Transverse colon (tissue), 4 donors: ENCODE measurements at regions not wholly inside any gene's neighbourhood (a gene's known extent, or its start where the extent isn't known, plus 50 kb on each side); places are given as distances from the start of the nearest gene placed in this dataset.
"Not testable (repeated sequence)": the region's sequence is repeated elsewhere in the genome, so short reads cannot be mapped to it uniquely, and the experiment has no call there.

Experiments used
- DNase-seq: peaks from one replicate; pipeline ENCODE4 v3.0.0-alpha.2; 2019
- H3K27ac ChIP-seq, 4 donors: fragments of 200-600 bp; sonication (generic); 2 replicates each; pipeline ENCODE4 v1.5.1; 2016 to 2018; ENCODE audit warnings: inconsistent platforms in 4 of 4
- H3K27me3 ChIP-seq: fragments of 200-600 bp; sonication (generic); 2 replicates; pipeline ENCODE4 v1.5.1; 2017; ENCODE audit warnings: inconsistent platforms
- H3K36me3 ChIP-seq, 4 donors: fragments of 200-600 bp; sonication (generic); 2 replicates each; pipeline ENCODE4 v1.5.1; 2017 to 2019; ENCODE audit warnings: inconsistent platforms in 4 of 4
- H3K4me1 ChIP-seq, 4 donors: fragments of 200-600 bp; sonication (generic); 2 replicates each; pipeline ENCODE4 v1.5.1; 2017 to 2020; ENCODE audit warnings: inconsistent platforms in 4 of 4
- H3K4me3 ChIP-seq, 4 donors: fragments of 200-600 bp; sonication (generic); 1 replicate in 1 of 4; 2 replicates in 3 of 4; pipeline versions ENCODE4 v1.5.1 to v1.6.1; 2017 to 2019; ENCODE audit warnings: inconsistent platforms in 4 of 4
- H3K9me3 ChIP-seq, 2 donors: fragments of 200-600 bp; sonication (generic); 2 replicates each; pipeline ENCODE4 v1.5.1; 2017 to 2019; ENCODE audit warnings: inconsistent platforms in 2 of 2
- CTCF ChIP-seq, 5 experiments: fragments of 200-600 bp in 3 of 5; fragments of 450-650 bp in 2 of 5; sonication (generic) in 3 of 5; IDR thresholded peaks; 1 replicate in 2 of 5; 2 replicates in 3 of 5; pipeline ENCODE4 v1.5.1; 2016 to 2017; ENCODE audit warnings: antibody characterized with exemption in 5 of 5, inconsistent platforms in 3 of 5, mild to moderate bottlenecking in 2 of 5, moderate library complexity in 1 of 5
- EP300 ChIP-seq: sonication (generic); formaldehyde crosslinking; IDR thresholded peaks from one replicate; pipeline ENCODE4 v1.6.1; 2017; ENCODE audit warnings: antibody characterized with exemption, low read depth
- POLR2A ChIP-seq: fragments of 450-650 bp; IDR thresholded peaks from one replicate; pipeline ENCODE4 v1.6.1; 2016; ENCODE audit warnings: antibody characterized with exemption, mild to moderate bottlenecking, moderate library complexity
- POLR2AphosphoS5 ChIP-seq, 3 donors: sonication (generic); formaldehyde crosslinking; IDR thresholded peaks; one replicate each; pipeline ENCODE4 v1.6.1; 2016; ENCODE audit warnings: antibody characterized with exemption in 3 of 3
- WGBS, 2 donors: methylation state at CpG; one replicate each; pipeline ENCODE4 v1.1.5; 2018; ENCODE audit warnings: low coverage in 1 of 2; 5-methylcytosine and 5-hydroxymethylcytosine counted together
- in situ Hi-C, 4 donors: fragments of 200-750 bp; cut with MboI; loops; one replicate each; pipeline versions ENCODE4 v1.15.0 to v1.15.1; 2017; ENCODE audit warnings: low sequenced_read_pairs in 3 of 4, low pct_ligation_motif_present in 1 of 4, low pct_unique_long_range_greater_than_20kb in 1 of 4
- intact Hi-C: fragments of 100-400 bp; cut with DNase I; formaldehyde crosslinking; loops from one replicate; pipeline ENCODE4 v1.15.1; 2023; ENCODE audit warnings: low total_unique reads

DNA sequence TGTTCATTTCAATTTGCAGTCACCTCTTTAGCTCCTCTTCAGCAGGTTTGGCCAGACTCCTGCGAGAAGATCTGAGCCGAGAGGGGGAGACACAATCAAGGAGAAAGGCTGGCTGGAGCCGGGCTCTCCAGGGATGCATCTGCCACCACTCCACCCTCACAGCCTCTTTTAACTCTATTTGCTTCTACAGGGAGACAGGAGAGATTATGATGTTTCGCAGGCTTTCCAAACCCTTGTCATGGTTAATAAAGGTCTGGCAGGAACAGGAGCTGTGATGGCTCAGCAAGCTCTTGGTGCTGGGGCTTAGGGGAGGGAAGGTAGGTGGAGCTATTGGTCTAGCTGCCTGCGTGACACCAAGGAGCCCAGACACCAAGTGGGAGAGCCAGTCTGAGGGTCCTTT, 448.1 kb upstream of the PODXL start:
- Histone ChIP-seq H3K27ac (no peak overlapping the region), H3K4me3 (no peak overlapping the region), H3K36me3 (no peaks in the 10 kb centered on the region), H3K4me1 (no peaks in the 10 kb centered on the region), H3K9me3 (peaks cover 0 to 3% of the 10 kb centered on the region in 2 donors), H3K27me3 (no peaks in the 10 kb centered on the region)
- 58 to 80% methylated on average over 1 to 5 of the region's 5 CpGs for WGBS, 2 donors
- in situ Hi-C loops, result no loop called here
- no peak for TF ChIP-seq EP300
- TF ChIP-seq POLR2AphosphoS5 (IDR thresholded peaks at IDR 0.05), result no peak
- no peak for TF ChIP-seq POLR2A
- TF ChIP-seq CTCF (IDR thresholded peaks at IDR 0.05), result no peak
- intact Hi-C loops, result loop anchor here (5.0 kb wide), 1 partner anchor 1568 kb away; no protein-coding TSS in a partner anchor
- DNase-seq, result no peak

DNA sequence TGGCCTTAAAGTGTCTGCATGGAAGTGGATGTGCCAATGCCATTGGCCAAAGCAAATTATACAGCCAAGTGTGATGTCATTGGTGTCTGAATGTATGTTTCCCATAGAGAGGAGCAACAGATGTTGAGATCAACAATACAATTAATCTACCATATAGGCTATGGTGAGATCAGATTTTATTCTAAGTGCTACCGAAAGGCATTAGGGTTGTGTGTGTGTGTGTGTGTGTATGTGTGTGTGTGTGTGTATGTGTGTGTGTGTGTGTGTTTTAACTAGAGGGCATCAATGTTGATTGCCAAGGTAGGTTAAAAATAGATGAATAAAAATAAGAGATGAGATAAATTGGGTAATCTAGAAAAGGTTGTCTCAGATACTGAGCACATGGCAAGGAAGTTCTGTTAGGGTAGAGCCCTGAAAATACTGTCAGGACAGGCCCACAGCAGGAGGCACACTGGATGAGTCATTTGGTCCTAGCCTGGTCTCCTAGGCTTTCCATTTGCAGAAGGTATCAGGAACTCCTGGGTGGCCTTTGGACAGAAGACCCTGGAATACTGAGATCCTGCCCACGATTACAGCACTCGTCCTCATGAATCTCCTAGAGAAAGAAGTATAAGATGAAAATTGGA, 446.0 kb upstream of the PODXL start:
- Histone ChIP-seq H3K27ac (no peak overlapping the region), H3K4me1 (no peaks in the 10 kb centered on the region), H3K9me3 (no peaks in the 10 kb centered on the region), H3K4me3 (no peak overlapping the region), H3K27me3 (no peaks in the 10 kb centered on the region), H3K36me3 (no peaks in the 10 kb centered on the region)
- in situ Hi-C loops, result no loop called here
- no peak for DNase-seq
- intact Hi-C loops, result loop anchor here (5.0 kb wide), 1 partner anchor 1570 kb away; no protein-coding TSS in a partner anchor
- no peak for TF ChIP-seq POLR2AphosphoS5 (IDR thresholded peaks at IDR 0.05)
- no peak for TF ChIP-seq CTCF (IDR thresholded peaks at IDR 0.05)
- TF ChIP-seq POLR2A, result no peak
- no peak for TF ChIP-seq EP300
- WGBS, 2 donors, result 82 to 90% methylated on average over 2 to 3 of the region's 3 CpGs

- Histone ChIP-seq H3K36me3 (no peaks in the 10 kb centered on the region), H3K27me3 (no peaks in the 10 kb centered on the region), H3K9me3 (no peaks in the 10 kb centered on the region), H3K4me1 (no peaks in the 10 kb centered on the region), H3K4me3 (no peak overlapping the region), H3K27ac (no peak overlapping the region)
- intact Hi-C loops, result loop anchor here (5.0 kb wide), 1 partner anchor 1571 kb away; no protein-coding TSS in a partner anchor
- 54 to 69% methylated on average over 2 of the region's 2 CpGs for WGBS, 2 donors
- in situ Hi-C loops, result no loop called here
- no peak for TF ChIP-seq POLR2AphosphoS5 (IDR thresholded peaks at IDR 0.05)
- no peak for TF ChIP-seq EP300
- TF ChIP-seq POLR2A, result no peak
- no peak for DNase-seq
Observed at GRCh38 chr7:132001146-132001545, 444.7 kb upstream of the PODXL start.

GRCh38 chr7:131999193-131999592, 442.8 kb upstream of the PODXL start:
- no peaks in the 10 kb centered on the region for H3K27me3 ChIP-seq
- H3K4me1 ChIP-seq, result no peaks in the 10 kb centered on the region
- H3K27ac ChIP-seq, result no peak overlapping the region
- in situ Hi-C loops, result no loop called here
- WGBS, 2 donors, result 88% methylated on average over 4 of the region's 4 CpGs; no CpG with 5 or more reads in 1 of the 2 donors
- intact Hi-C loops, result no loop called here
- H3K9me3 ChIP-seq, result no peaks in the 10 kb centered on the region
- no peak overlapping the region for H3K4me3 ChIP-seq
- H3K36me3 ChIP-seq, result no peaks in the 10 kb centered on the region
- DNase-seq, result no peak
- TF ChIP-seq POLR2AphosphoS5 (IDR thresholded peaks at IDR 0.05) (no peak), EP300 (no peak), CTCF (IDR thresholded peaks at IDR 0.05) (no peak), POLR2A (no peak)

- Histone ChIP-seq H3K4me3 (no peak overlapping the region), H3K36me3 (no peaks in the 10 kb centered on the region), H3K27ac (no peak overlapping the region), H3K4me1 (no peaks in the 10 kb centered on the region), H3K9me3 (no peaks in the 10 kb centered on the region), H3K27me3 (no peaks in the 10 kb centered on the region)
- in situ Hi-C loops, result no loop called here
- WGBS, 2 donors, result 70 to 80% methylated on average over 2 of the region's 2 CpGs
- TF ChIP-seq EP300, result no peak
- no peak for TF ChIP-seq POLR2A
- no peak for TF ChIP-seq POLR2AphosphoS5 (IDR thresholded peaks at IDR 0.05)
- TF ChIP-seq CTCF (IDR thresholded peaks at IDR 0.05), result no peak
- DNase-seq, result no peak
- intact Hi-C loops, result no loop called here
Observed at GRCh38 chr7:131995324-131995723, 438.9 kb upstream of the PODXL start.

- H3K4me1 ChIP-seq, H3K27me3 ChIP-seq, H3K36me3 ChIP-seq, in situ Hi-C loops, H3K4me3 ChIP-seq, H3K27ac ChIP-seq, H3K9me3 ChIP-seq, intact Hi-C loops, DNase-seq: not testable (repeated sequence)
Observed at GRCh38 chr7:131981069-131981468, 424.6 kb upstream of the PODXL start.

GRCh38 chr7:131978118-131978517, 421.7 kb upstream of the PODXL start:
- H3K9me3 ChIP-seq, H3K27me3 ChIP-seq, intact Hi-C loops, H3K4me3 ChIP-seq, in situ Hi-C loops, H3K27ac ChIP-seq, H3K4me1 ChIP-seq, DNase-seq, H3K36me3 ChIP-seq: not testable (repeated sequence)
- WGBS, 2 donors, result 78 to 100% methylated on average over 1 to 2 of the region's 2 CpGs
